ENCODE measurements at regions not wholly inside any gene's neighbourhood (a gene's known extent, or its start where the extent isn't known, plus 50 kb on each side); places are given as distances from the start of the nearest gene placed in this dataset.

- DNase-seq (ENCODE audit: low spot score), result no peak
These were observed 387.1 kb downstream of the IPMK start for GRCh38 chr10:57880446-57881227.

GRCh38 chr10:57874810-57875209, 392.9 kb downstream of the IPMK start:
- no peak for DNase-seq (ENCODE audit: low spot score)

GRCh38 chr10:57867241-57867640, 400.5 kb downstream of the IPMK start:
- no peak for DNase-seq (ENCODE audit: low spot score)

GRCh38 chr10:57864765-57865680, 402.7 kb downstream of the IPMK start:
- peak; percentile 86 for DNase-seq (ENCODE audit: low spot score)

GRCh38 chr10:57849691-57850357, 417.9 kb downstream of the IPMK start:
- peak; percentile 65 for DNase-seq (ENCODE audit: low spot score)

- no peak for DNase-seq (ENCODE audit: low spot score)
These were observed 421.2 kb downstream of the IPMK start for GRCh38 chr10:57846307-57847065.

- DNase-seq (ENCODE audit: low spot score), result peak; percentile 31
These were observed 423.2 kb downstream of the IPMK start for GRCh38 chr10:57844387-57844998.

- DNase-seq (ENCODE audit: low spot score), result no peak
These were observed 436.7 kb downstream of the IPMK start for GRCh38 chr10:57830877-57831560.

GRCh38 chr10:57825015-57825414, 442.7 kb downstream of the IPMK start:
- DNase-seq (ENCODE audit: low spot score), result no peak

- no peak for DNase-seq (ENCODE audit: low spot score)
These were observed 444.3 kb downstream of the IPMK start for GRCh38 chr10:57823398-57823797.

GRCh38 chr10:57822965-57823364, 444.7 kb downstream of the IPMK start:
- no peak for DNase-seq (ENCODE audit: low spot score)

- no peak for DNase-seq (ENCODE audit: low spot score)
These were observed 449.2 kb downstream of the IPMK start for GRCh38 chr10:57818522-57818921.

- no peak for DNase-seq (ENCODE audit: low spot score)
These were observed 450.0 kb downstream of the IPMK start for GRCh38 chr10:57817741-57818140.

- DNase-seq (ENCODE audit: low spot score), result no peak
These were observed 451.7 kb downstream of the IPMK start for GRCh38 chr10:57815949-57816348.

GRCh38 chr10:57809961-57810360, 457.7 kb downstream of the IPMK start:
- no peak for DNase-seq (ENCODE audit: low spot score)

- DNase-seq (ENCODE audit: low spot score), result no peak
These were observed 459.8 kb downstream of the IPMK start for GRCh38 chr10:57807906-57808305.

- DNase-seq (ENCODE audit: low spot score), result peak; percentile 40
These were observed 461.0 kb downstream of the IPMK start for GRCh38 chr10:57806675-57807074.

GRCh38 chr10:57799625-57800024, 468.1 kb downstream of the IPMK start:
- no peak for DNase-seq (ENCODE audit: low spot score)

- DNase-seq (ENCODE audit: low spot score), result no peak
These were observed 468.9 kb downstream of the IPMK start for GRCh38 chr10:57798830-57799229.

- DNase-seq (ENCODE audit: low spot score), result no peak
These were observed 476.1 kb downstream of the IPMK start for GRCh38 chr10:57791546-57791945.
